NT2/D1 (cell line): ENCODE measurements at regions not wholly inside any gene's neighbourhood (a gene's known extent, or its start where the extent isn't known, plus 50 kb on each side); places are given as distances from the start of the nearest gene placed in this dataset.

Experiments
- SUZ12 ChIP-seq: IDR thresholded peaks from 2 replicates; pipeline ENCODE4 v1.6.1; 2011; ENCODE audit not compliant: insufficient read length, insufficient read depth; ENCODE audit errors: extremely low read depth
- YY1 ChIP-seq: IDR thresholded peaks from 2 replicates; pipeline ENCODE4 v1.6.1; 2011; ENCODE audit not compliant: insufficient read length, insufficient read depth
- ZNF274 ChIP-seq: IDR thresholded peaks from 2 replicates; pipeline ENCODE4 v1.6.1; 2011; ENCODE audit warnings: mild to moderate bottlenecking, low read depth, low read length

- TF ChIP-seq SUZ12 (no peak), YY1 (no peak), ZNF274 (no peak)
These were observed 696.5 kb downstream of the CDH11 start for GRCh38 chr16:64425381-64425780.
